ENCODE measurements at regions not wholly inside any gene's neighbourhood (a gene's known extent, or its start where the extent isn't known, plus 50 kb on each side); places are given as distances from the start of the nearest gene placed in this dataset.
"Not testable (repeated sequence)": the region's sequence is repeated elsewhere in the genome, so short reads cannot be mapped to it uniquely, and the experiment has no call there.

DNA sequence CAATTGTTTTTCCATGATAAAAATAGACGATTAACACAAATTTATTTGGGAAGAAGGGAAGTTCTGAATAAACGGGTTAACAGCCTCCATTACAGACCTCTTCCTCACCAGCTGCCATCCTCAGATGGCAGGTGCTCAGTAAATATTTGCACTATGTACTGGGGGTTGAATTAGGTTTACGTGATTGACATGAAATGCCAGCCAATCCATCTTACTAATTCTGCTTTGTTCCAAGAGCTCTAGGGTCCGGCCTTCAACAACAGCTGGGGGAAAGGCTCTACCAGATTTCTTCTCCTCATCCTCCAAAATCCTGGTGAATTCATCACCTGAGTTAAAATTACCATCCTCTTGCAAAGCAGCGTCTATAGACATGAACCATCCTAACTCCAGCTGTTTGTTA lies 104.6 kb downstream of the MTX3 start:
- POLR2A ChIA-PET (ENCODE audit: partially characterized antibody): no interaction called here
- Histone ChIP-seq H3K36me3 (ENCODE audit: control insufficient read depth in 2 of 4, insufficient read depth in 4 of 4, low read length in 3 of 4) (no peaks in the 10 kb centered on the region), H4K20me1 (replicated peaks in 1 of 2; ENCODE audit: control insufficient read depth in 1 of 2, insufficient read depth in 2 of 2, low read length in 2 of 2) (no peaks in the 10 kb centered on the region), H3K79me1 (ENCODE audit: low read depth, low read length) (no peaks in the 10 kb centered on the region), H3K27ac (ENCODE audit: low read depth, low read length) (no peak overlapping the region), H4K5ac (ENCODE audit: insufficient read length, low read depth, low read length) (no peak overlapping the region), H3K18ac (ENCODE audit: extremely low read depth, low read length) (no peak overlapping the region), H3K27me3 (replicated peaks in 1 of 4; ENCODE audit: control insufficient read depth in 3 of 4, extremely low read depth in 1 of 4, insufficient read depth in 3 of 4, low read length in 3 of 4) (no peaks in the 10 kb centered on the region), H2AK5ac (ENCODE audit: low read depth, low read length) (no peak overlapping the region), H3K79me2 (ENCODE audit: control insufficient read depth in 1 of 2, insufficient read depth in 2 of 2, low read length in 2 of 2) (no peaks in the 10 kb centered on the region), H2BK12ac (ENCODE audit: low read depth, low read length) (no peak overlapping the region), H2BK15ac (ENCODE audit: low read length) (no peak overlapping the region), H3K56ac (replicated peaks; ENCODE audit: insufficient read length, low read depth, low read length) (no peak overlapping the region), H3K4ac (replicated peaks; ENCODE audit: insufficient read length, low read depth, low read length) (no peak overlapping the region), H3K9ac (replicated peaks in 1 of 4; ENCODE audit: extremely low read depth in 1 of 4, low read depth in 3 of 4, low read length in 3 of 4) (no peak overlapping the region), H3K14ac (ENCODE audit: insufficient read length) (no peak overlapping the region), H3K23ac (ENCODE audit: insufficient read length) (no peak overlapping the region), H3K23me2 (ENCODE audit: low read depth, low read length) (no peaks in the 10 kb centered on the region), H2AFZ (ENCODE audit: low read length) (no peak overlapping the region), H3K9me3 (ENCODE audit: insufficient read depth in 2 of 2, low read depth in 1 of 2, low read length in 1 of 2) (peaks cover 6 to 15% of the 10 kb centered on the region in 2 experiments; a peak in 3 of 4 replicates), H3K4me2 (ENCODE audit: insufficient read depth in 1 of 2, low read depth in 2 of 2, low read length in 2 of 2) (no peak overlapping the region), H2BK5ac (ENCODE audit: low read depth, low read length) (no peak overlapping the region), H3K4me1 (replicated peaks in 1 of 4; ENCODE audit: control insufficient read depth in 3 of 4, insufficient read depth in 4 of 4, low read length in 3 of 4) (no peaks in the 10 kb centered on the region), H4K91ac (replicated peaks; ENCODE audit: insufficient read length, low read length) (no peak overlapping the region), H2BK20ac (ENCODE audit: low read length) (no peak overlapping the region), H2BK120ac (replicated peaks; ENCODE audit: low read depth, low read length) (no peak overlapping the region), H4K8ac (ENCODE audit: extremely low read depth, insufficient read depth, low read length) (no peak overlapping the region), H3K4me3 (ENCODE audit: extremely low read depth in 1 of 4, insufficient read depth in 2 of 4, low read depth in 3 of 4, low read length in 4 of 4) (no peak overlapping the region)
- CTCF ChIA-PET (ENCODE audit: partially characterized antibody): no interaction called here
- TF ChIP-seq TBP (IDR thresholded peaks at IDR 0.05; ENCODE audit: low read depth, low read length): no peak
- no peak for FAIRE-seq
- DNase-seq (ENCODE audit: low read depth in 1 of 2, low spot score in 2 of 2): no peak
- WGBS, 2 experiments (ENCODE audit: extremely low coverage in 1 of 2, insufficient coverage in 1 of 2, insufficient read length in 1 of 2, insufficient replicate concordance in 2 of 2, low coverage in 1 of 2, low lambda C conversion rate in 2 of 2, missing lambda C conversion rate in 1 of 2): 89% methylated on average over 5 of the region's 5 CpGs; no CpG with 5 or more reads in 1 of the 2 experiments

- H4K20me1 ChIP-seq (replicated peaks in 1 of 2; ENCODE audit: control insufficient read depth in 1 of 2, insufficient read depth in 2 of 2, low read length in 2 of 2); H3K23ac ChIP-seq (ENCODE audit: insufficient read length); H4K5ac ChIP-seq (ENCODE audit: insufficient read length, low read depth, low read length); H3K27ac ChIP-seq (ENCODE audit: low read depth, low read length); H2BK120ac ChIP-seq (replicated peaks; ENCODE audit: low read depth, low read length); H3K56ac ChIP-seq (replicated peaks; ENCODE audit: insufficient read length, low read depth, low read length); H2AK5ac ChIP-seq (ENCODE audit: low read depth, low read length); H3K36me3 ChIP-seq (ENCODE audit: control insufficient read depth in 2 of 4, insufficient read depth in 4 of 4, low read length in 3 of 4); H3K4me2 ChIP-seq (ENCODE audit: insufficient read depth in 1 of 2, low read depth in 2 of 2, low read length in 2 of 2); H3K18ac ChIP-seq (ENCODE audit: extremely low read depth, low read length); H3K79me2 ChIP-seq (ENCODE audit: control insufficient read depth in 1 of 2, insufficient read depth in 2 of 2, low read length in 2 of 2); H3K4me3 ChIP-seq (ENCODE audit: extremely low read depth in 1 of 4, insufficient read depth in 2 of 4, low read depth in 3 of 4, low read length in 4 of 4); H3K14ac ChIP-seq (ENCODE audit: insufficient read length); H2BK5ac ChIP-seq (ENCODE audit: low read depth, low read length); H3K4ac ChIP-seq (replicated peaks; ENCODE audit: insufficient read length, low read depth, low read length); H2BK15ac ChIP-seq (ENCODE audit: low read length); DNase-seq (ENCODE audit: low read depth in 1 of 2, low spot score in 2 of 2); H4K8ac ChIP-seq (ENCODE audit: extremely low read depth, insufficient read depth, low read length); H2BK20ac ChIP-seq (ENCODE audit: low read length); H3K9ac ChIP-seq (replicated peaks in 1 of 4; ENCODE audit: extremely low read depth in 1 of 4, low read depth in 3 of 4, low read length in 3 of 4); POLR2A ChIA-PET (ENCODE audit: partially characterized antibody); H3K4me1 ChIP-seq (replicated peaks in 1 of 4; ENCODE audit: control insufficient read depth in 3 of 4, insufficient read depth in 4 of 4, low read length in 3 of 4); H3K27me3 ChIP-seq (replicated peaks in 1 of 4; ENCODE audit: control insufficient read depth in 3 of 4, extremely low read depth in 1 of 4, insufficient read depth in 3 of 4, low read length in 3 of 4); H2BK12ac ChIP-seq (ENCODE audit: low read depth, low read length); H3K23me2 ChIP-seq (ENCODE audit: low read depth, low read length); H3K79me1 ChIP-seq (ENCODE audit: low read depth, low read length); H4K91ac ChIP-seq (replicated peaks; ENCODE audit: insufficient read length, low read length); H3K9me3 ChIP-seq (ENCODE audit: insufficient read depth in 2 of 2, low read depth in 1 of 2, low read length in 1 of 2); H2AFZ ChIP-seq (ENCODE audit: low read length): not testable (repeated sequence)
- 79% methylated on average over 1 of the region's 1 CpG; no CpG with 5 or more reads in 1 of the 2 experiments for WGBS, 2 experiments (ENCODE audit: extremely low coverage in 1 of 2, insufficient coverage in 1 of 2, insufficient read length in 1 of 2, insufficient replicate concordance in 2 of 2, low coverage in 1 of 2, low lambda C conversion rate in 2 of 2, missing lambda C conversion rate in 1 of 2)
- CTCF ChIA-PET (ENCODE audit: partially characterized antibody): interaction anchor here (1.0 kb wide), 1 partner anchor 204 kb away, joined by 3 read pairs; no protein-coding TSS in a partner anchor
- peak; percentile 86 for FAIRE-seq
Observed at GRCh38 chr5:79879880-79880279, 111.2 kb downstream of the MTX3 start.
